Tibial nerve (tissue), 4 donors: ENCODE measurements at regions not wholly inside any gene's neighbourhood (a gene's known extent, or its start where the extent isn't known, plus 50 kb on each side); places are given as distances from the start of the nearest gene placed in this dataset.

Experiments used
- DNase-seq, 2 donors: peaks; one replicate each; pipeline ENCODE4 v3.0.0-alpha.2; 2019; ENCODE audit warnings: low spot score in 2 of 2
- H3K27ac ChIP-seq, 4 donors: fragments of 200-600 bp; sonication (generic) in 3 of 4; one replicate each; pipeline ENCODE4 v1.5.1; 2017 to 2019; ENCODE audit warnings: mild to moderate bottlenecking in 1 of 4
- H3K27me3 ChIP-seq, 2 donors: fragments of 200-600 bp; sonication (generic) in 1 of 2; one replicate each; pipeline versions ENCODE4 v1.5.1 to v1.6.0; 2017 to 2019
- H3K36me3 ChIP-seq, 3 donors: fragments of 200-600 bp; sonication (generic); one replicate each; pipeline ENCODE4 v1.5.1; 2018 to 2019
- H3K4me1 ChIP-seq, 4 donors: fragments of 200-600 bp; sonication (generic) in 3 of 4; one replicate each; pipeline ENCODE4 v1.5.1; 2017 to 2019
- H3K4me3 ChIP-seq, 4 donors: fragments of 200-600 bp; sonication (generic) in 3 of 4; one replicate each; pipeline ENCODE4 v1.5.1; 2017 to 2019; ENCODE audit warnings: mild to moderate bottlenecking in 1 of 4, moderate library complexity in 1 of 4
- H3K9me3 ChIP-seq, 4 donors: fragments of 200-600 bp; sonication (generic) in 3 of 4; one replicate each; pipeline ENCODE4 v1.5.1; 2017 to 2019
- CTCF ChIP-seq, 5 experiments: fragments of 200-600 bp in 3 of 5; fragments of 450-650 bp in 2 of 5; sonication (generic) in 3 of 5; IDR thresholded peaks; one replicate each; pipeline ENCODE4 v1.5.1; 2016 to 2019; ENCODE audit warnings: antibody characterized with exemption in 5 of 5, mild to moderate bottlenecking in 3 of 5, moderate library complexity in 2 of 5
- EP300 ChIP-seq, 2 donors: sonication (generic); formaldehyde crosslinking; IDR thresholded peaks; one replicate each; pipeline ENCODE4 v1.6.1; 2017; ENCODE audit warnings: antibody characterized with exemption in 2 of 2, mild to moderate bottlenecking in 1 of 2
- POLR2A ChIP-seq, 2 donors: fragments of 450-650 bp; IDR thresholded peaks; one replicate each; pipeline ENCODE4 v1.6.1; 2017; ENCODE audit warnings: antibody characterized with exemption in 2 of 2, mild to moderate bottlenecking in 2 of 2, moderate library complexity in 2 of 2
- WGBS, 2 donors: methylation state at CpG; one replicate each; pipeline ENCODE4 v1.1.5; 2018; 5-methylcytosine and 5-hydroxymethylcytosine counted together

GRCh38 chr14:65195042-65195719 lies 92.9 kb upstream of the MAX start:
- no peaks in the 10 kb centered on the region for H3K36me3 ChIP-seq
- no peak overlapping the region for H3K27ac ChIP-seq
- no peak for DNase-seq
- no peaks in the 10 kb centered on the region for H3K27me3 ChIP-seq
- TF ChIP-seq CTCF (IDR thresholded peaks at IDR 0.05) (no peak), EP300 (IDR thresholded peaks at IDR 0.05) (no peak), POLR2A (IDR thresholded peaks at IDR 0.05) (no peak)
- WGBS, 2 donors = 84 to 87% methylated on average over 9 of the region's 9 CpGs
- H3K4me3 ChIP-seq = no peak overlapping the region
- H3K4me1 ChIP-seq = no peaks in the 10 kb centered on the region
- no peaks in the 10 kb centered on the region for H3K9me3 ChIP-seq

- H3K4me1 ChIP-seq = no peaks in the 10 kb centered on the region
- no peak overlapping the region for H3K4me3 ChIP-seq
- no peak for DNase-seq
- WGBS, 2 donors = 36 to 40% methylated on average over 1 of the region's 1 CpG
- H3K27me3 ChIP-seq = no peaks in the 10 kb centered on the region
- H3K36me3 ChIP-seq = no peaks in the 10 kb centered on the region
- H3K27ac ChIP-seq = no peak overlapping the region
- TF ChIP-seq EP300 (IDR thresholded peaks at IDR 0.05) (no peak), CTCF (IDR thresholded peaks at IDR 0.05) (no peak), POLR2A (IDR thresholded peaks at IDR 0.05) (no peak)
- no peaks in the 10 kb centered on the region for H3K9me3 ChIP-seq
Measured at GRCh38 chr14:65198346-65198745, 96.0 kb upstream of the MAX start.

- DNase-seq = no peak
- WGBS, 2 donors = 34 to 60% methylated on average over 1 of the region's 1 CpG
- TF ChIP-seq CTCF (IDR thresholded peaks at IDR 0.05) (no peak), POLR2A (IDR thresholded peaks at IDR 0.05) (no peak), EP300 (IDR thresholded peaks at IDR 0.05) (no peak)
Measured at GRCh38 chr14:65200454-65200853, 98.1 kb upstream of the MAX start.

GRCh38 chr14:65203574-65203973 lies 101.3 kb upstream of the MAX start:
- TF ChIP-seq EP300 (IDR thresholded peaks at IDR 0.05) = no peak
- no peak for TF ChIP-seq CTCF (IDR thresholded peaks at IDR 0.05)
- no peak for TF ChIP-seq POLR2A (IDR thresholded peaks at IDR 0.05)
- no peaks in the 10 kb centered on the region for H3K36me3 ChIP-seq
- no peaks in the 10 kb centered on the region for H3K27me3 ChIP-seq
- peaks cover 0 to 10% (median 0%) of the 10 kb centered on the region in 4 donors for H3K4me1 ChIP-seq
- no peak overlapping the region for H3K27ac ChIP-seq
- no peaks in the 10 kb centered on the region for H3K9me3 ChIP-seq
- DNase-seq = no peak
- no peak overlapping the region for H3K4me3 ChIP-seq
- 63 to 64% methylated on average over 5 of the region's 5 CpGs for WGBS, 2 donors

More at GRCh38 chr14:65200454-65200853, 98.1 kb upstream of the MAX start:
- Histone ChIP-seq H3K27me3 (no peaks in the 10 kb centered on the region), H3K9me3 (no peaks in the 10 kb centered on the region), H3K36me3 (no peaks in the 10 kb centered on the region), H3K4me3 (no peak overlapping the region), H3K4me1 (peaks cover 0 to 4% (median 0%) of the 10 kb centered on the region in 4 donors), H3K27ac (no peak overlapping the region)

GRCh38 chr14:65204056-65204455 lies 101.7 kb upstream of the MAX start:
- WGBS, 2 donors = 92 to 95% methylated on average over 5 of the region's 5 CpGs
- TF ChIP-seq CTCF (IDR thresholded peaks at IDR 0.05) = no peak
- TF ChIP-seq POLR2A (IDR thresholded peaks at IDR 0.05) = no peak
- no peak for TF ChIP-seq EP300 (IDR thresholded peaks at IDR 0.05)
- Histone ChIP-seq H3K9me3 (no peaks in the 10 kb centered on the region), H3K27me3 (no peaks in the 10 kb centered on the region), H3K36me3 (no peaks in the 10 kb centered on the region), H3K4me1 (peaks cover 0 to 10% (median 0%) of the 10 kb centered on the region in 4 donors), H3K4me3 (no peak overlapping the region), H3K27ac (no peak overlapping the region)
- DNase-seq = no peak
